Caco-2 (cell line): ENCODE measurements at regions not wholly inside any gene's neighbourhood (a gene's known extent, or its start where the extent isn't known, plus 50 kb on each side); places are given as distances from the start of the nearest gene placed in this dataset.

Source experiments
- BruUV-seq: library from RNA; stranded (reverse); fragments of 400-500 nt; replicated peaks from 2 replicates; lab custom pipeline; 2021; lab: Mats Ljungman, UMichigan
- CTCF ChIA-PET: fragments of 300-600 bp; sonication (Branson Sonifier 250); formaldehyde crosslinking; loops from one replicate; lab custom pipeline; 2022; ENCODE audit warnings: antibody characterized with exemption; lab: Charles Lee
- POLR2A ChIA-PET: fragments of 300-600 bp; sonication (Branson Sonifier 250); formaldehyde crosslinking; loops from one replicate; lab custom pipeline; 2022; ENCODE audit warnings: antibody characterized with exemption; lab: Charles Lee
- DNase-seq, 2 experiments: peaks; one replicate each; pipeline versions ENCODE4 v3.0.0 to v3.0.0-alpha.2; 2020 to 2022
- H3K27me3 ChIP-seq: replicated peaks from 2 replicates; pipeline ENCODE4 v1.6.0; 2011; ENCODE audit warnings: low read length; ENCODE audit not compliant: control insufficient read depth, insufficient read depth
- H3K36me3 ChIP-seq: 2 replicates; pipeline ENCODE4 v1.5.1; 2011; ENCODE audit warnings: low read length; ENCODE audit not compliant: control insufficient read depth, insufficient read depth
- H3K4me1 ChIP-seq: fragments of 250-450 bp; sonication (Bioruptor Pico); 2 replicates; pipeline ENCODE4 v1.5.1; 2020; ENCODE audit warnings: mild to moderate bottlenecking
- H3K4me3 ChIP-seq: 2 replicates; pipeline ENCODE4 v1.5.1; 2011; ENCODE audit warnings: low read depth, mild to moderate bottlenecking, control low read depth, low read length
- H3K9me3 ChIP-seq: fragments of 250-450 bp; sonication (Bioruptor Pico); 2 replicates; pipeline ENCODE4 v1.5.1; 2020; ENCODE audit warnings: mild to moderate bottlenecking, moderate library complexity
- H3K27ac Mint-ChIP-seq: one replicate; pipeline ENCODE4 v1.8.0; 2022; ENCODE audit warnings: mixed read lengths; ENCODE audit not compliant: unreplicated experiment
- H3K27me3 Mint-ChIP-seq: one replicate; pipeline ENCODE4 v1.8.0; 2022; ENCODE audit warnings: mixed read lengths; ENCODE audit not compliant: insufficient read depth, unreplicated experiment
- H3K36me3 Mint-ChIP-seq: one replicate; pipeline ENCODE4 v1.8.0; 2022; ENCODE audit warnings: mild to moderate bottlenecking, mixed read lengths; ENCODE audit not compliant: insufficient read depth, unreplicated experiment
- H3K4me1 Mint-ChIP-seq: one replicate; pipeline ENCODE4 v1.8.0; 2022; ENCODE audit warnings: low read depth, mixed read lengths; ENCODE audit not compliant: unreplicated experiment
- H3K4me3 Mint-ChIP-seq: one replicate; pipeline ENCODE4 v1.8.0; 2022; ENCODE audit warnings: mild to moderate bottlenecking, moderate library complexity, mixed read lengths; ENCODE audit not compliant: unreplicated experiment
- H3K9me3 Mint-ChIP-seq: one replicate; pipeline ENCODE4 v1.8.0; 2022; ENCODE audit warnings: mixed read lengths; ENCODE audit not compliant: unreplicated experiment
- CTCF ChIP-seq, 2 experiments: fragments of 200-600 bp in 1 of 2; IDR thresholded peaks; 1 replicate in 1 of 2; 2 replicates in 1 of 2; pipeline versions ENCODE4 v1.5.1 to v1.8.0; 2011 to 2022; ENCODE audit warnings: antibody characterized with exemption in 1 of 2, control low read depth in 1 of 2, inconsistent platforms in 1 of 2, low read depth in 1 of 2, low read length in 1 of 2, mild to moderate bottlenecking in 1 of 2, moderate library complexity in 1 of 2; ENCODE audit not compliant: insufficient read depth in 1 of 2, severe bottlenecking in 1 of 2, unreplicated experiment in 1 of 2
- intact Hi-C: fragments of 100-400 bp; cut with micrococcal nuclease; formaldehyde crosslinking; loops from one replicate; pipeline ENCODE4 v1.10.0; 2022; ENCODE audit not compliant: unreplicated experiment

GRCh38 chr5:105945203-105945972 lies 1725.3 kb downstream of the EFNA5 start:
- no TSS peak for BruUV-seq

GRCh38 chr5:105940181-105940580 lies 1730.6 kb downstream of the EFNA5 start:
- Mint-ChIP-seq H3K4me3 (no peak overlapping the region), H3K4me1 (no peaks in the 10 kb centered on the region), H3K27ac (no peak overlapping the region), H3K36me3 (no peaks in the 10 kb centered on the region), H3K9me3 (no peaks in the 10 kb centered on the region), H3K27me3 (no peaks in the 10 kb centered on the region)
- BruUV-seq: no TSS peak
- H3K9me3 ChIP-seq: no peaks in the 10 kb centered on the region
- H3K4me3 ChIP-seq: no peak overlapping the region
- CTCF ChIA-PET: no interaction called here
- DNase-seq: no peak
- no peak for TF ChIP-seq CTCF (IDR thresholded peaks at IDR 0.05; ENCODE audit: insufficient read depth in 1 of 2, low read depth in 1 of 2, low read length in 1 of 2, severe bottlenecking in 1 of 2, unreplicated experiment in 1 of 2)
- intact Hi-C loops: no loop called here
- POLR2A ChIA-PET: no interaction called here
- H3K4me1 ChIP-seq: no peaks in the 10 kb centered on the region
- H3K36me3 ChIP-seq: no peaks in the 10 kb centered on the region
- H3K27me3 ChIP-seq: no peaks in the 10 kb centered on the region

More at GRCh38 chr5:105945203-105945972, 1725.3 kb downstream of the EFNA5 start:
- Histone ChIP-seq H3K36me3 (no peaks in the 10 kb centered on the region), H3K4me3 (no peak overlapping the region), H3K27me3 (no peaks in the 10 kb centered on the region), H3K9me3 (no peaks in the 10 kb centered on the region), H3K4me1 (no peaks in the 10 kb centered on the region)
- Mint-ChIP-seq H3K27me3 (no peaks in the 10 kb centered on the region), H3K4me3 (no peak overlapping the region), H3K4me1 (no peaks in the 10 kb centered on the region), H3K9me3 (no peaks in the 10 kb centered on the region), H3K36me3 (no peaks in the 10 kb centered on the region), H3K27ac (no peak overlapping the region)
- CTCF ChIA-PET: no interaction called here
- TF ChIP-seq CTCF (IDR thresholded peaks at IDR 0.05; ENCODE audit: insufficient read depth in 1 of 2, low read depth in 1 of 2, low read length in 1 of 2, severe bottlenecking in 1 of 2, unreplicated experiment in 1 of 2): no peak
- DNase-seq: no peak
- intact Hi-C loops: no loop called here
- POLR2A ChIA-PET: no interaction called here

- no peak for TF ChIP-seq CTCF (IDR thresholded peaks at IDR 0.05; ENCODE audit: insufficient read depth in 1 of 2, low read depth in 1 of 2, low read length in 1 of 2, severe bottlenecking in 1 of 2, unreplicated experiment in 1 of 2)
- no peaks in the 10 kb centered on the region for H3K36me3 Mint-ChIP-seq
- Histone ChIP-seq H3K9me3 (no peaks in the 10 kb centered on the region), H3K4me1 (no peaks in the 10 kb centered on the region), H3K27me3 (no peaks in the 10 kb centered on the region), H3K4me3 (no peak overlapping the region), H3K36me3 (no peaks in the 10 kb centered on the region)
- intact Hi-C loops: no loop called here
- BruUV-seq: no TSS peak
- ChIA-PET POLR2A (no interaction called here), CTCF (no interaction called here)
- no peak for DNase-seq
- H3K4me1 Mint-ChIP-seq: no peaks in the 10 kb centered on the region
- no peak overlapping the region for H3K27ac Mint-ChIP-seq
- no peak overlapping the region for H3K4me3 Mint-ChIP-seq
- no peaks in the 10 kb centered on the region for H3K27me3 Mint-ChIP-seq
- no peaks in the 10 kb centered on the region for H3K9me3 Mint-ChIP-seq
These were observed 1736.6 kb downstream of the EFNA5 start for GRCh38 chr5:105934171-105934570.
